A673 (cell line): ENCODE measurements at regions not wholly inside any gene's neighbourhood (a gene's known extent, or its start where the extent isn't known, plus 50 kb on each side); places are given as distances from the start of the nearest gene placed in this dataset.

Source experiments
- BruUV-seq: library from RNA; stranded (reverse); fragments of 400-500 nt; replicated peaks from 2 replicates; lab custom pipeline; 2021; lab: Mats Ljungman, UMichigan
- CTCF ChIA-PET: fragments of 300-600 bp; sonication (Branson Sonifier 250); formaldehyde crosslinking; loops from one replicate; lab custom pipeline; 2022; ENCODE audit warnings: antibody characterized with exemption; lab: Charles Lee
- POLR2A ChIA-PET: fragments of 300-600 bp; sonication (Branson Sonifier 250); formaldehyde crosslinking; loops from one replicate; lab custom pipeline; 2022; ENCODE audit warnings: antibody characterized with exemption; ENCODE audit not compliant: low non-redundant PET; lab: Charles Lee
- DNase-seq: peaks from one replicate; pipeline ENCODE4 v3.0.0-alpha.2; 2015; ENCODE audit warnings: low spot score
- H3K27ac ChIP-seq: fragments of 200-600 bp; sonication (generic); 2 replicates; pipeline ENCODE4 v1.5.1; 2016; ENCODE audit warnings: mixed run types, low read depth, mild to moderate bottlenecking, mixed read lengths, antibody characterized with exemption, low read length; ENCODE audit not compliant: poor library complexity, severe bottlenecking
- H3K27me3 ChIP-seq: fragments of 200-600 bp; sonication (generic); replicated peaks from 2 replicates; pipeline ENCODE4 v1.6.1; 2017; ENCODE audit warnings: mixed run types, low read depth, mild to moderate bottlenecking, mixed read lengths, antibody characterized with exemption, low read length; ENCODE audit not compliant: insufficient read depth, poor library complexity
- H3K36me3 ChIP-seq: fragments of 200-600 bp; sonication (generic); 2 replicates; pipeline ENCODE4 v1.6.1; 2016; ENCODE audit warnings: mixed run types, mild to moderate bottlenecking, mixed read lengths, antibody characterized with exemption, low read length; ENCODE audit not compliant: insufficient read depth, poor library complexity, severe bottlenecking
- H3K4me1 ChIP-seq: fragments of 200-600 bp; sonication (generic); 2 replicates; pipeline ENCODE4 v1.6.1; 2017; ENCODE audit warnings: mixed run types, mild to moderate bottlenecking, mixed read lengths, antibody characterized with exemption, low read length; ENCODE audit not compliant: insufficient read depth, poor library complexity, severe bottlenecking
- H3K4me3 ChIP-seq: fragments of 200-600 bp; sonication (generic); 2 replicates; pipeline ENCODE4 v1.5.1; 2016; ENCODE audit warnings: low read depth, mixed run types, mild to moderate bottlenecking, mixed read lengths, low read length; ENCODE audit not compliant: poor library complexity, severe bottlenecking
- H3K9me3 ChIP-seq: fragments of 200-600 bp; sonication (generic); 2 replicates; pipeline ENCODE4 v1.6.1; 2016; ENCODE audit warnings: mixed run types, low read depth, mild to moderate bottlenecking, mixed read lengths, antibody characterized with exemption, low read length; ENCODE audit not compliant: poor library complexity, severe bottlenecking
- EZH2 ChIP-seq: fragments of 200-600 bp; sonication (generic); IDR thresholded peaks from 2 replicates; pipeline ENCODE4 v1.6.1; 2017; ENCODE audit warnings: borderline replicate concordance, low read depth, mild to moderate bottlenecking, mixed read lengths, antibody characterized with exemption, low read length; ENCODE audit not compliant: poor library complexity, severe bottlenecking
- intact Hi-C: fragments of 100-400 bp; cut with micrococcal nuclease; formaldehyde crosslinking; loops from one replicate; pipeline ENCODE4 v1.10.0; 2022; ENCODE audit not compliant: unreplicated experiment
- TF ChIP-seq, protein P1 (sequence below): fragments of 300-800, 200-600 bp; sonication (generic); conservative IDR thresholded peaks from 2 replicates; pipeline ENCODE4 v1.5.1; 2017; ENCODE audit warnings: low read depth, mild to moderate bottlenecking, antibody characterized with exemption, low read length, moderate library complexity, mixed read lengths

- Histone ChIP-seq H3K9me3 (no peaks in the 10 kb centered on the region), H3K36me3 (no peaks in the 10 kb centered on the region), H3K4me3 (no peak overlapping the region), H3K27me3 (no peaks in the 10 kb centered on the region), H3K27ac (no peak overlapping the region), H3K4me1 (peaks cover 15% of the 10 kb centered on the region)
- intact Hi-C loops = no loop called here
- ChIA-PET POLR2A (interaction anchor here (0.6 kb wide), 1 partner anchor 15 kb away, joined by 3 read pairs; no protein-coding TSS in a partner anchor), CTCF (no interaction called here)
- TF ChIP-seq, protein P1, sequence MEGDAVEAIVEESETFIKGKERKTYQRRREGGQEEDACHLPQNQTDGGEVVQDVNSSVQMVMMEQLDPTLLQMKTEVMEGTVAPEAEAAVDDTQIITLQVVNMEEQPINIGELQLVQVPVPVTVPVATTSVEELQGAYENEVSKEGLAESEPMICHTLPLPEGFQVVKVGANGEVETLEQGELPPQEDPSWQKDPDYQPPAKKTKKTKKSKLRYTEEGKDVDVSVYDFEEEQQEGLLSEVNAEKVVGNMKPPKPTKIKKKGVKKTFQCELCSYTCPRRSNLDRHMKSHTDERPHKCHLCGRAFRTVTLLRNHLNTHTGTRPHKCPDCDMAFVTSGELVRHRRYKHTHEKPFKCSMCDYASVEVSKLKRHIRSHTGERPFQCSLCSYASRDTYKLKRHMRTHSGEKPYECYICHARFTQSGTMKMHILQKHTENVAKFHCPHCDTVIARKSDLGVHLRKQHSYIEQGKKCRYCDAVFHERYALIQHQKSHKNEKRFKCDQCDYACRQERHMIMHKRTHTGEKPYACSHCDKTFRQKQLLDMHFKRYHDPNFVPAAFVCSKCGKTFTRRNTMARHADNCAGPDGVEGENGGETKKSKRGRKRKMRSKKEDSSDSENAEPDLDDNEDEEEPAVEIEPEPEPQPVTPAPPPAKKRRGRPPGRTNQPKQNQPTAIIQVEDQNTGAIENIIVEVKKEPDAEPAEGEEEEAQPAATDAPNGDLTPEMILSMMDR = no peak
- TF ChIP-seq EZH2 = no peak
- no TSS peak for BruUV-seq
- DNase-seq = peak; percentile 40
Observed at GRCh38 chr3:30548600-30548999, 57.8 kb upstream of the TGFBR2 start.

DNA sequence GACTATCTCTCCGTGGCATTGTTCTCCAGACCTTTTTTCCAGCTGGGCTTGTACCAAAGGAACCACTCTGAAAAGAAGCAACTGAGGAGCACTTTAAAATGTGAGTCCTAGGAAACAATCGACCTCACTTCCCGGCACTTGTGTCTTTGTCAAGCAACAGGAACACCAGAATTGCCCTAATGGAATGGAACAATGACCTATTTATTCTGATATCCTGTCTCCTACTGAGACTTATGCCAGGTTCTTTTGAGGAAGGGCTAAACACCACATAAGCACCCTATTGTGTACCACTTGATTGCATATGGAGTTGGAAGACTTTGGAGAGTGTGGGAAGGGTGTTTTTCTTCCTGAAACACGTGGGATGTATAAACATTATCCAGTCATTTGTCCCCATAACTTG is 56.8 kb upstream of the TGFBR2 start:
- CTCF ChIA-PET = no interaction called here
- intact Hi-C loops = no loop called here

DNA sequence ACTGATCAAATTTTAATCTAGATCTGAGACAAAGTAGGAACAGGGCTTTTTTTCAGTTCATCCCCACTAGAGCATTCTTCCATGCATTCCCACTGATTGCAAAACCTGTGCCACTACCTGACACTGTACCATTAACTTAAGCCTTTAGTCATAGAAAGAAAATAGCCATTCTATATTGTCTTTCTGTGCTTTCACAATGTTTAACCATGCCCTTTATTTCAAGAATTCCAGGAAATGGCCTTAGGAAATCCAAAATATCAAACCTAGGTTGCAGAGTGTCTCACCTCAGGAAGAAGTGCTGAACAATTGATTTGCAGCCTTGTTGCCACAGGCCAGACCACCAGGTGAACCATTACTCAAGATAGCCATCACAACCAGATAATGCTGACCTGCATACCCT is 56.2 kb upstream of the TGFBR2 start:
- TF ChIP-seq, protein P1 = no peak
- TF ChIP-seq EZH2 = no peak
- POLR2A ChIA-PET = no interaction called here
- intact Hi-C loops = loop anchor here (10.0 kb wide), 1 partner anchor 505 kb away; no protein-coding TSS in a partner anchor

More for the DNA sequence above, 56.8 kb upstream of the TGFBR2 start:
- no peaks in the 10 kb centered on the region for H3K27me3 ChIP-seq
- DNase-seq = peak; percentile 89
- no peaks in the 10 kb centered on the region for H3K36me3 ChIP-seq
- no peak overlapping the region for H3K4me3 ChIP-seq
- BruUV-seq = no TSS peak
- H3K27ac ChIP-seq = no peak overlapping the region
- peaks cover 11% of the 10 kb centered on the region for H3K4me1 ChIP-seq
- TF ChIP-seq, protein P1 = no peak
- no peak for TF ChIP-seq EZH2
- POLR2A ChIA-PET = no interaction called here
- H3K9me3 ChIP-seq = no peaks in the 10 kb centered on the region

More for the DNA sequence above, 56.2 kb upstream of the TGFBR2 start:
- peaks cover 7% of the 10 kb centered on the region for H3K4me1 ChIP-seq
- no peak overlapping the region for H3K27ac ChIP-seq
- no peak overlapping the region for H3K4me3 ChIP-seq
- no peak for DNase-seq
- H3K36me3 ChIP-seq = no peaks in the 10 kb centered on the region
- no peaks in the 10 kb centered on the region for H3K9me3 ChIP-seq
- CTCF ChIA-PET = no interaction called here
- no peaks in the 10 kb centered on the region for H3K27me3 ChIP-seq
- BruUV-seq = no TSS peak
